CD1c-positive myeloid dendritic cell (primary cell): ENCODE measurements at regions not wholly inside any gene's neighbourhood (a gene's known extent, or its start where the extent isn't known, plus 50 kb on each side); places are given as distances from the start of the nearest gene placed in this dataset.
"Not testable (repeated sequence)": the region's sequence is repeated elsewhere in the genome, so short reads cannot be mapped to it uniquely, and the experiment has no call there.

Experiments used
- DNase-seq: peaks from one replicate; pipeline ENCODE4 v3.0.0-alpha.2; 2016; ENCODE audit errors: extremely low spot score

- DNase-seq = no peak
Observed at GRCh38 chrX:7522860-7523259, 320.1 kb upstream of the VCX start.

GRCh38 chrX:7515681-7516413 lies 327.1 kb upstream of the VCX start:
- no peak for DNase-seq

GRCh38 chrX:7514871-7515599 lies 327.9 kb upstream of the VCX start:
- DNase-seq = no peak

- DNase-seq = no peak
Observed at GRCh38 chrX:7512845-7513244, 330.1 kb upstream of the VCX start.

- no peak for DNase-seq
Observed at GRCh38 chrX:7503251-7503650, 339.7 kb upstream of the VCX start.

GRCh38 chrX:7500386-7500785 lies 342.6 kb upstream of the VCX start:
- DNase-seq = no peak

- no peak for DNase-seq
Observed at GRCh38 chrX:7486505-7486904, 338.6 kb upstream of the PUDP start.

GRCh38 chrX:7485061-7485460 lies 337.1 kb upstream of the PUDP start:
- DNase-seq = no peak

- DNase-seq = no peak
Observed at GRCh38 chrX:7480721-7481120, 332.8 kb upstream of the PUDP start.

GRCh38 chrX:7462110-7462509 lies 314.2 kb upstream of the PUDP start:
- DNase-seq = no peak

GRCh38 chrX:7461051-7461450 lies 313.1 kb upstream of the PUDP start:
- DNase-seq = not testable (repeated sequence)

- DNase-seq = no peak
Observed at GRCh38 chrX:7447801-7448499, 300.0 kb upstream of the PUDP start.

GRCh38 chrX:7446815-7447214 lies 298.9 kb upstream of the PUDP start:
- no peak for DNase-seq

- DNase-seq = no peak
Observed at GRCh38 chrX:7444967-7445366, 297.0 kb upstream of the PUDP start.

GRCh38 chrX:7441586-7441985 lies 293.6 kb upstream of the PUDP start:
- no peak for DNase-seq

GRCh38 chrX:7435822-7436221 lies 287.9 kb upstream of the PUDP start:
- no peak for DNase-seq

- DNase-seq = no peak
Observed at GRCh38 chrX:7432901-7433300, 284.9 kb upstream of the PUDP start.

- no peak for DNase-seq
Observed at GRCh38 chrX:7420717-7421116, 272.8 kb upstream of the PUDP start.

GRCh38 chrX:7414753-7415152 lies 266.8 kb upstream of the PUDP start:
- DNase-seq = no peak

GRCh38 chrX:7412840-7413239 lies 264.9 kb upstream of the PUDP start:
- no peak for DNase-seq

- no peak for DNase-seq
Observed at GRCh38 chrX:7409866-7410265, 261.9 kb upstream of the PUDP start.

GRCh38 chrX:7399373-7399772 lies 251.4 kb upstream of the PUDP start:
- no peak for DNase-seq

- DNase-seq = no peak
Observed at GRCh38 chrX:7390441-7390840, 242.5 kb upstream of the PUDP start.
